ENCODE measurements at regions not wholly inside any gene's neighbourhood (a gene's known extent, or its start where the extent isn't known, plus 50 kb on each side); places are given as distances from the start of the nearest gene placed in this dataset.

DNA sequence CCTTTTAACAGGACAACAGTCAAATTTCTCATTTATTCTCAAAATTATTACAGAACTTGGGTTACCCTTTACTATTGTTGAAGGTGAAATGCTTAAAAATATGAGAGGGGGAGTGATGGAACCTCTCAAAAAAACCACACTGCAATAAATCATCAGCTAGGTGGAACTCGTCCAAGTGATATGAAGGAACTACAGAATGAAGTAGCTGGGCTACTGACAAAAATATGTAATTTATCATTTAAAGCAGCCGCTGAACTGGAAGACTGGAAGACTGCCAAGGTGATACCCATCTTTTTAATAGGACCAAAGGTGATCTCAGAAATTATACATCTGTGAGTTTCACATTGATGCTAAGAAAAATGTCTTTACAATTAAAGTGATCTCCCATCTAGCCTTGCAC is 597.7 kb upstream of the TENM3 start:
- DNase-seq, result no peak

DNA sequence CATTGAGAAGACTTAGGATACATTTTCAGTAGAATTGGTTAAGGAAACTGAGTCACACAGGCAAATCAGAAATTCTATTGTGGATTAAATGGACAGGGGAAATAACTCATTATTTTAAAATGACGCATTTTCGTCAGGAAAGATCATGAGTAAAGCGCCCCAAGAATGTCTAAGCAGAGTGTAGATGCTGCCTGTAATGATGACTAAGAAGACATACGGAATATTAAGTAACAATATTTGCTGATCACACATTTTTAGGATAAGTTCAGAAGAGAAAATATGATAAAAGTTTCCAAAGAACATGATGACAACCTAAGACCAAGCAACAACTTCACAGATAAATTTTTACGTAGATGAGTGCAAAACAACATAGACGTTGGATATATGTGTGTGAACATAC is 596.3 kb upstream of the TENM3 start:
- no peak for DNase-seq

DNA sequence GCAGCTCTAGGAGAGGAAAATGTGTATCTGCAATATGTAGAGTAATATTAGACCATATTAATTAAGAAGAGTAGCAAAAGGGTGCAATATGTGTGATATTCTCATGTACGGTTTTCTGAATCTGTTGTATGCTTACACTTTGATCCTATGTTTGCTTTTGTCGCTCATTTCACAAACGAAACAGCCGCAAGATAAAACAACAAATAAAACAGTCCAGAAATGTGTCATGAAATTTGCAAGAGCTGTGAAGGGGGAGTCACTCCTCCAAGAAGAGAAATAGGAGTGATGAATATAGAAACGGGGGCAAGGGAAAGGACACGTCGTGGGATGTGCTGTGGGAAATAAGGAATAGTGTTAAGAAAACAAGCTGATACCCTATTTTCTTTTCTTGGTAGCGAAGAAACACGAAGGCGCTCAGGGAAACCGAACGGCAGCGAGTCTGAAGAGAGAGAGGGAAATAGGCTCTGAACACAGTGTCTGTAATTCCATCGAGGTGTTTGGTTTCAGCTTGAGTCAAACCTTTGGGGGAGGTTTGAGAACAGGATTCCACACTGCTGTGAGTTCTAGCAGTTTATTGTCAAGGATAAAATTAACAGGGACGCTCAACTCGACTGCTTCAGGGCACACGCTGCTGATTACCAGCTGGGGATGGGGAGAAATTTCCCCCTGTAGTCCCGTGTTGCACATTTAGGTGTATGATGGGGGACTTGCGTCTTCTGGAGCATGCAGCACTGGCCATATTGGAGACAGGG is 595.6 kb upstream of the TENM3 start:
- no peak for DNase-seq

DNA sequence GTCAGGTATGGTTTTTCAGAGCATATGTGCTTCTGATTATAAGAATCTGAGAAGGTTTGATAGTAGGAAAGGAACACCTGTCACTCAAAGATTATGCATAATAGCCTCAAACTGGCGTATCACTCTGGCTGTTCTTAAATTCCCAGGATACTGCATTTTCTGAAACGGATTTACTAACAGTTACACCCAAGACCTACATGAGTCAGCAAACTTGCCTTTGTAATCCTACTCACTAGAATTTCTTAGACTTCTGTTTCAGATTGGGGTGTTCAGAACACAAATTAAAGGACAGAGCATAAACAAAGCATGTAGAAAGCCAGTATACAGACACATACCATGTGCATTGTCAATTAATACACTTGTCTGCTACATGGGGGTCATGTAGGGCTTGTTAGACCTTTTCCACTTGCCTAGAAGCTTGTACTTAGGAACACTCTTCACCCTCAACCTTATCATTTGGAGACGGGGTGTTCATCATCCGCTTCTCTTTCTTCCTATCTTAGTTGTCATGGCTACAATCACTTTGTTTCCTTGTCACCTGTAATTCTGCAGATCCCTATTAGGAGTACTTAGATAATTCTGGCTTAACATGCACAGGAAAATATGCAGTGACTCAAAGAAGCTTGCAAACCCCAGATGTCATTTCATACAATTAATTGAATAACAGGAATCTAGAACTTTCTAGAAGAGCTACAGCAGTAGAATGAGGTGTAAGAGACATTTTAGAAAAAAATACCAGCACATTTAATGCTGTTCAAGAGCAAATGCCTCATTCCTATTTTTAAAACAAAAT is 593.0 kb upstream of the TENM3 start:
- DNase-seq, result no peak

DNA sequence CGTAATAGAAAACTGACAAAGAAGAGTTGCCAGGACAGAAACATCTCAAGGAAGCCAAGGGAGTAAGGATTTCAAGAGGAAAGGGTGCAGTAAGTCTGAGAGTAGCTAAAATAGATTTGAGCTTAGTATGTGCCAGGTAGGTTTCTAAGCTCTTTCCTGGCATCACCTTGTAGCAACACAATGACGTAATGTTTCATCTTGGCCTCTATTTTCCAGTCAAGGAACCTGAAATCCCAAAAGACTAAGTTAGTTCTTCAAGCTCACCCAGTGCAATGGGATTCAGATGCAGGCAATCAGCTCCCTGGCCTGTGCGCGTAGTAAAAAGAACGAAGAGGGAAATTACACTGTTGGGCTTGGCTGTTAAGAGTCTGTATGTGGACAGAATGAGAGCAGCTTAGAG is 586.5 kb upstream of the TENM3 start:
- no peak for DNase-seq

DNA sequence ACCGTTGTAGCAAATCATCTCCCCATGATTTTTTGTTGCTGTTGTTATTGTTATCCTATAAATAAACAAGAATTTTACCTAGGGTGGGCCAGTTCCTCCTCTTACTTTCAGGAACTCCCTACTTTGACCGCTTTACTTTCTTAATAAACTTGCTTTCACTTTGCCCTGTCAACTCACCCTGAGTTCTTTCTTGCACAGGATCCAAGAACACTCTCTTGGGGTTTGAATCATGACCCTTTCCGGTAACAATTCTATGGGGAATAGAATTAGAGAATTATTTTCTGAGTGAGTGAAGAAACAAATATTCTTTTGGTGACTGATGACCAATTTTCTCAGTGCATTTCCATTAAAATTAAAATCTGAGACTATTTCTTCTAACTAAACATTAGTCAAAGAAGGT is 584.0 kb upstream of the TENM3 start:
- DNase-seq, result no peak

DNA sequence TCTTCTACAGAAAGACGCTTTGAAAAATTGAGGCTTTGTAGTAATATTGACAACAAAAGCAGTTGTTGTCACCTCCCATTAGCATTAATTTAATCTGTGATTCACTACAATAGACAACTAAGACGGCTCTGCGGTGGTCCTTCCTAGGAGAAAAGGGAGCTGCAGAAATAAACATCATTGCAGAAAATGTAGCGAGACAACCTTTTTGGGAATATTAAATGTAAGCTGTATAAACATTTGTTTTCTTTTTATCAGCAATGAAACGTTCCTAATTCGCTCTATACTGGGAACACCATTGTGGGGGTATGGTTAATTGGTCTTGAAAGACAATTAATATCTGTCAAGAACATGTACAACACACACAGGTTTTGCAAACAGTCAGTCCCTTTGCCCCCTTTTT is 583.3 kb upstream of the TENM3 start:
- DNase-seq, result no peak

DNA sequence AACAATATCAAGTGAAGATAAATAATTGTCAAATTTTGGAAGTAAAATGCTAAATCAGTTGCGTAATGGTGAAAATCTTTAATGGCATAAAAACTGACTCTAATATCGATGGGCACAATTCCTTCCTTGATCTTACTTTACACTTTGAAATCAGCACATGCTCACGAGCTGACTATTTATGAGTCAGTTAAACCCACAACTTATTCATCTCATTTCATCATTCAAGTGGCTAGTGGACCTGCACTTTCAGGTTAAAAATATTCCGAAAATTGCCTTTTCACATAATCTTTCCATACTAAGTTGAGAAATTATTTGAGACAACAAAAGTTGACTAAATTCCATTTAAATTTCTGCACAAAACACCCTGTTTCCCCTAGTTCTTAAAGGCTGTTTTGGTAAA is 582.1 kb upstream of the TENM3 start:
- DNase-seq, result no peak

DNA sequence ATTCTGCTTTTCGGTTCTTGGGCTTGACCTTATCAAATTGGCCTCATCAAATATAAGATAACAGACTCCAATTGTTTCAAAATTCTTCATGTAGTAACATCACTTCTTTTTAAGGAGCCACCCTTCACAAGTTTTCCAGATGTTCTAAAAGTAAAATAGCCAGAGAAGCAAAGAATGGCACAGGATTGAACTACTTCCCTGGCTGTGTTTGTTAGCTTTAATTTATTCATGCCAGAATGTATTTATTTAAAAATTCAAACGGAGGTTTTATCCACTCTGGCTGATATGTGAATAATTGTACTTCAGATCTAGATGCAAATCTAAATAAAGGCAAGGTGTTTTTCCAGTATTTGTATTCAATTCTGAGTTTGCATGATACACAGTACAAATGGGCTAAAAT is 581.3 kb upstream of the TENM3 start:
- no peak for DNase-seq

DNA sequence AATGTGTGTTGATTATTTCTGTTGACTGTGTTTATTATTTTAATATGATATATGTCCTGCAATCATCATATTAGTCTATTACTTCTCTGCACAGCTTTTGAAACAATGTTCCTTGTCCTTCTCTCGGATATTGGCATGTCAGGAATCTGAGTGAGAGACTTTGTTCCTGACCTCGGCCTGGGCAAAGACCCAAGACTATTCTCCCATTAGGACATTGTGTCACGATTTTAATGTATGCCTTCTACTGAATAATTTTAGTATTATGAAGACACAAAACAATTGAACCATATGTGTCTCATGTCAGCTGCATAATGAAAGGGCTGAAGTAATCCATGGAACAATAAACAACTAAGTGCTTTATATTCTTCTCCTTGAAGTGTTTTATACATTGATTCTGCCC is 580.8 kb upstream of the TENM3 start:
- DNase-seq, result no peak

DNA sequence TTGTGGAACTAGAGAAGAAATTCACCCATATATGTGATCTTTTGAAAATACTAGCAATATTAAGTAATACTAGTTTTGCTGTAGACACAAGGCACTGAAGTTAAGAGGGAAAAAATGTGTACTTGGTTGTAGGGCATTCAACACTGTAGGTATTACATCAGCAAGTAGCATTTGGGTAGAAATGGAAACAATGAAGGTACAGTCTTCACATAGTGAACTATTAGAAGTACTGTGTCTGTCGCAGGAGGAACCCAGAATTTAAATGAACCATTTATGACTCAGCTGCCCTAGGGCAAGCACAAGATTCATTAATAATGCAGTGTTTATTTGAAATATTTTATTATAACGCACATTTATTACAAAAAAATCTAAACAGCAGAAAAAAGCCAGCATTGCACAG is 572.7 kb upstream of the TENM3 start:
- DNase-seq, result no peak

DNA sequence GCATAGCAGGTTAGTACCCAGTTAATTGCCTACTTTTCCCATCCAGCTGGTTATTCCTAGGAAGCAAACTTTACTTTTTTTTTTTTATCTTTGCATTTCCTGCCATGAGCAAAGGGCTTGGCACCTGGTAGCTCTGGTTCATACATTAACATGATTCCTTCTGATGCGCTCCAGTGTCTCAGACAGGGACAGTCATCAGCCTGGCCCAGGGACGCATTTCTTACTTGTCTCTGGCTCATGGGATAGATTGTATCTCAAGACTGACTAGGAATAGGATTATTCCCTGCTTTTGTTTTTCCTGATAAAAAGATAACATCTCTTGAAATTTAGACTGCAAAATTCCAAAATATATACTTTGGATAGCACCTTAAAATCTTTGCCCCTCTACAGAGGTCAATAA is 571.5 kb upstream of the TENM3 start:
- DNase-seq, result no peak

DNA sequence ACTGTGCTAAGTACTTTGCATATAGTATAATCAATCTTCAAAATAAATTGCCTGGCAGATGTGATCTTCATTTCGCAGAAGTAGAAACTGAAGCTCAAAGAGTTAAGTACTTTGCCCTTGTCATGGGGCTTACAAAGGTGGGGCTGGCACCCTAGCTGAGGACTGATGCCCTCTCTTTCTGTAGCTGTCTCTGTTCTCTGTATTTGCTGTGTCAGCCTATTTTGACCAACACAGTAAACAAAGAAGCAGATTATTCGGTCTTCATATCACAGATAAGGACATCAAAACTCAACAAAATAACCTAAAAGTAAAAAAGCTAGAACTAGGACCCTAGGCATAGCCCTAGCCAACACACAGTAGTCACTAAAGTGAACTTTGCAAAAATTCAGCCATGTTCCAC is 570.5 kb upstream of the TENM3 start:
- no peak for DNase-seq

DNA sequence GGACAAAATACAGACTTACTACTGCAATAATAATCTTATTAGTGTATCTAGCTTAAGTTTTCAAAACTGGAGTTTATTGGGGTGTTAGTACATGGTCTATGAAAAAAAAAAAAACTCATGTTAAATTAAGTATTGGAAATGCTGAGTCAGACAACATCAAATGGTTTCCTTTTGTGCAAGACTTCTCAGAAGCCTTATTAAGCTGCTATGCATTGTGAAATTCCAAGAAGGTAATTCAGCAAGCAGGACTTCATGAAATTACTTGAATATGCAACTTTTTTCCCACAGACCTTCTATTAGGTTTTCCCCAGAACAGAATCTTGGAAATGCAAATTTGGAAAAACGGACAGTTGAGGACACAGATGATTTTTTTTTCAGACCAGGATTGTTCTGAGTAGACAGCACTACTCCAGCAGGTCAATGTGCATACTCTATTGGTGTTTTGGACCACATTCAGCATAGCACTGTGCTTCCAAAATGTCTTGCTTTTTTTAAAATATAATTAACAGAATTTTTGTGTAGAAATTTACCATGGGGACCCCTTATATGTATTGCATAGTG is 568.8 kb upstream of the TENM3 start:
- no peak for DNase-seq

DNA sequence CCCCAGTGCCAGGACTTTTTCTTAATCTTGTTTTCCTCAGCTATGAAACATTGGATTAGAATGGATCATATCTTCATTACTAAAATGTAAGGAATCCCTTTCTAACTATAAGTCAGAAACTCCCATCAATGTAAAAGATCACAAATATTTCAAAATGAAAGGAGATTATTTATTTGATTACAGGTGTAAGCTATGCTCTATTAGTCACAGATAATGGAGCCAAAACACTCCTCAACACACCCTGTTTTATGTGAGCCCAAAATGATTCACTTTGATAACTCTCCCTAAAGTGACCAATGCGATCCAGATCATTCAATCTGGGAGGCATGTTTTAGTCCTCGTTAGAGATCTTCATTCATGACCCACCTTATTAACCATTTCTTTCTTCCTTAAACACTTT is 566.7 kb upstream of the TENM3 start:
- no peak for DNase-seq

DNA sequence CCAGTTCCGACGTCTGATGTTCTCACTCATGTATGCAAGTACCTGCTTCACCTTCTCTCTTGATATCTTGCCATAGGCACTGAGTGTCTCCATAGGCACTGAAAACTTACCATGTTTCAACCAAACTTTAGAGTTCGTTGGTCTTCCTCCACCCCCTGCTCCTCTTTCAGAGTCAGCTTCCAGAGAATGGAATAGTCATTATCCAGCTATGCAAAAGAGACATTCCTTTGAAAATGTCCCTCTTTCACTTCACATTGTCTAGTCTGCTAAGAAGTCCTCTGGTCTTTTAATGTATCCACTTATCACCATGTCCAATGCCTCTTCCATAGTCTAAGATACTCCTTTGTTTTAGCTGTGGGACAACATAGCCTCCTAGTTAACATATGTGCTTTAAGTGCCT is 566.0 kb upstream of the TENM3 start:
- DNase-seq, result no peak

DNA sequence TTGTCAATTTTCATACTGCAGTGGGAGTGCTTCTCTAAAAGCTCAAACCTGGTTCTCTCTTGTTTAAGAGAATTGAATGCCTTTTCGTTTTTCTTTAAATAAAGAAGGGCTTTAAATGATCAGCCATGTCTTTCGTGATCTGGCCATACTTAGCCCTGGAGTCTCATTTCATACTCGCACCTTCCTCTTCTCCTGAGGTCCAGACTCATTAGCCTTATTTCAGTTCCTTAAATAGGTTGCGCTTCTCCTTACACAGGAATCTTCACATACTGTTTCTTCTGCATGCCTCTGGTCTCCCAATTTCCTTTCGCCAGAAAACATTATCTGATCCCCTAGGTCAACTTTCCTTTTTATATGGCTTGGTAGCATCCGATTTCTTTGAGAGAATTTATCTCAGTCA is 565.6 kb upstream of the TENM3 start:
- no peak for DNase-seq

DNA sequence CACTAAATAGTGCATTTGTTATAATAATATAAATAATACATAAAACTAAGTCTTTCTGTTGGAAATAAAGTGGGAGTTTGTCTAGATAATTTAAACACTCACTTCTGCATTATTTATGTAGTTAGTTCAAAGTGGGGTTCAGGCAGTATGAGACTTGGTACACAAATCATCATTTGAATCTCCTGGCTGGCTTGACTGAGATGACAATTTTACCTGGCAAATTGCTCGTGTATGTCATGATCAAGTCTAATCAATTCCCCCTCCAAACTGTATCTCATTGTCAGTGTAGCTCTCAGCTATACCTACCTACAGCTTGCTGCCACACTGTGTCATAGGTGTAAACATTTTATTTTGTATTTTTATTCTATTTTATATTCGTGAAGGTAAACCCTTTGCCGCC is 563.4 kb upstream of the TENM3 start:
- DNase-seq, result no peak

DNA sequence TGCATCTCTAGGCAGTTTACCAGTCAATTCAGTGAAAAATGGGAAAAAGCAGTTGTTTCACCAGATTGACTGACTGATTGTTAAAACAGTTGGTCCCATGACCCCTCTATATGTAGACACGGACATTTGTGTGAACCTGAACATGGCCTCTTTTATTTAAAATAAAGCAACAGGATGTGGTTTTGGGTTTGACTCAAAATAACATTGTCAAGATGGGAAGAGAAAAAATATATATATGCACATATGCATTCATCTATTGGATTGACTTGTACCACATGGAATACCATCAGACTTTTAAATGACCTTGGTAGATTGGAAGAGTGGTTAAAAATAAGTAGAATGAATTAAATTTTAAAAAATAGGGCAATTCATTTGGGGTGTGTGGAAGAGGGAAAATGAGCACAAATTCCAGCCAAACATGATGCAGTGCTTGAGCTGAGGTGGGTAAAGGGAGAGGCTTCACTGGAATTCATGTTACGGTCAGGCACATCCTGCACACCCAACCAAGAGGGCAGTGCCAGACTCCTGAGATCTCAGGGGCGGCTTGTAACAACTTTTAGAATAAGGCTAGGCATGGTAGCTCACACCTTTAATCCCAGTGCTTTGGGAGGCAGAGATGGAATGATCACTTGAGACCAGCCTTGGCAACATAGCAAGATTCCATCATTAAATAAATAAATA is 560.7 kb upstream of the TENM3 start:
- DNase-seq, result no peak

DNA sequence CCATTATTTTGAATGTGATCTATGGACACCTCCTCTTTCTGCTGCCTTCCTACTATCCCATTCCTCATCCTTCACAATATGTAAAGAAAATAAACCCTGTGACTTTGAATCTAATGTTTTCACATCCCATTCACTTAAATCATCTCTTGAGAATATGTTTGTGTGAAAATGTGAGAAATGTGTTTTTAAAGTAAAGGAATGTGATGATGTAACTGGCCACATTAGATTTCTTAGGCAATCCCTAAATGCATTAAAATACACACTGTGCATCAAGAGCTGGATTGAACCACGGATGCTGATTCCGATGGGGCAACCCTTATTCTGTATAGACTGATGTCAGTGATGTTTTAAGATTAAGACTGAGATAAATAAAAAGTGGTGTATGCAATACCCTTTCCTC is 558.9 kb upstream of the TENM3 start:
- DNase-seq, result no peak

DNA sequence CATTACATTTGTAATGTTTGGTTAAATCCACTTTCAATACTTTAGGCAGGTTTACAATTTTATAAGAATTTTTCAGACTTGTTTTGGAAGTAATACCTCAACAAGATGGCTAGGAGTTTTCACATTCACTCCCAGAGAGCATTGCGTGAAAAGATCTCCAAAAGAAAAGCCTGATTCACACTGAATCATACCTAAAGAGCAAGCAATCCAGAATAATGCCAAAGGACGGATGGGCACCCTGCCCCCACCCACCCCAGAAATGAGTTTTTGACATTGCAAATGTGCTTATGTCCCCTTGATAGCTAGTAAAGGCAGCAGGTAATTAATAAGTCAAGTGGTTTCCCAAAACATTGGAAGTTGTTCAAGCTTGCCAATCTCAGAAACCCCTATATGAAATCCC is 557.7 kb upstream of the TENM3 start:
- no peak for DNase-seq

DNA sequence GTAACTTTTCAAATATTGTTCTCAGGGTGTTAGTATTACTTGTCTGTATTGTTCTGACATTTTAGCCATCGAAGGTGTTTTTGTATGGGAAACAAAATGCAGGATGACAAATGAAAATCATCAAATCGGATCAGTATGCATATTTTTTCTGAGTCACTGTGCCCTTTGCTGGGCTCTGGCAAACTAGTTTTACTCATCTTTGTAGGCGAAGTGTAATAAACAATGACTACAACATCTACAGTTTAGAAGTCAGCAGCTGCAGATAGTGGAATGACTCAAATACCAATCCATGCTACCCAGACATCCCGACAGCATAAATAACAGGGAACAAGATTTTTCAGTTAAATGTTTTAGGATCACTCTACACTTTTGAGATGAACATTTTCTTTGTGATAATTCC is 557.3 kb upstream of the TENM3 start:
- DNase-seq, result no peak

DNA sequence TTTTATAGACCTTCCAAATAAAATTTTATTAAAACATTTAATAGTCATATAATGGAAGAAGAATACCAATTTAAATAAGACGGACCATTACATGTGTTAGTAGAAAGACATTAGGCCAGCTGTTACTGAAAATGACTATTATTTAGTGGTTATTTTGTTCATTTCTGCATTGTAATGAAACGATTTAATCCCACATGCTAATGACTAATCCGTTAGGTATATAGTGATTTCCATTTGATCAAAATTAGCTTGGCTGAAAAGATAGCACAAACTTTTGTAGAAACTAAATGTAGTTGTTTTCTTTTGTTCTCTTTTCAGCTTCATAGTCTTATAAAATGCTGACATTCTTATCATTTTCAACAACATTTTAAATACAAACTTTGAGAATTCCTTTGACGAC is 556.1 kb upstream of the TENM3 start:
- no peak for DNase-seq

DNA sequence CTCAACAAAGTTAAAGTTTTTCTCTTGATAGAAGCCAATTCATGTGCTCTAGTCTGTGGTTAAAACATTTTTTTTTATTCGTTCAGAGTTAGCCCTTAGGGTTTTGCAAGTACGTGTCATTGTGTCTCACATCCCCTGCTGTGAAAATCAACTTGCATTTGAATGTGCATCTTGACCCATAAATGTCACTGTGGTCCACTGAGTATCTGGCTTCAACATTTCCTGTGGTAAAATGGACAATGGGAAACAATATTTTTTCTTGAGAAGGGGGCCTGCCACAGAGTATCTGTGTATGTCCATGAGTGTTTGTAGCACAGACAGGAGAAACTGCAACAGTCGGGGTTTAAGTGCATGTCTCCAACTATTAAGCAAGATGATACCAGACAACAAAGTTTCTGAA is 554.8 kb upstream of the TENM3 start:
- DNase-seq, result no peak
